GM12875 (cell line): ENCODE measurements at regions not wholly inside any gene's neighbourhood (a gene's known extent, or its start where the extent isn't known, plus 50 kb on each side); places are given as distances from the start of the nearest gene placed in this dataset.

Experiments
- H3K4me3 ChIP-seq: one replicate; pipeline ENCODE4 v1.5.1; 2011; ENCODE audit warnings: low read depth, low read length, control low read depth
- TF ChIP-seq, protein P1 (sequence below): IDR thresholded peaks from 2 replicates; pipeline ENCODE4 v1.5.1; 2011; ENCODE audit warnings: low read depth, mild to moderate bottlenecking, control low read depth, inconsistent platforms, low read length, moderate library complexity, borderline replicate concordance; ENCODE audit not compliant: insufficient read depth

DNA sequence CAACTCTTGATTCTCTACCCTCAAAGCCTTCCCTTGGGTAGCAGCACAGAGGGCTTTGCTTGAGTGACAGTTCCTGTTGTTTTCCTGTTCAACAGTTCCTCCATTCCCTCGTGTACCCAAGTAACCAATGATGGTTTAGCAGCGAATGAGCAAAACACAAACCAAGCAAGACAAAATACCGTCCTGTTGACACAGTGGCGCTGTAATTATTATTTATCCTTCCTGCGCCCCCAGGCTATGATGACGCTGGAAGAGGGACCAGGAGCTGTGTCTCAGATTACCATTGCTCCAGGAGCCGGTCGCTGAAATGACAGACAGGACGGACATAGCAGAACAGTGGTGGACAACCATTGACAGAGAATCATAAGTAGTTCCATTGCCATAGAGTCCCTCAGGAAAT is 154.8 kb downstream of the GADD45G start:
- TF ChIP-seq, protein P1, sequence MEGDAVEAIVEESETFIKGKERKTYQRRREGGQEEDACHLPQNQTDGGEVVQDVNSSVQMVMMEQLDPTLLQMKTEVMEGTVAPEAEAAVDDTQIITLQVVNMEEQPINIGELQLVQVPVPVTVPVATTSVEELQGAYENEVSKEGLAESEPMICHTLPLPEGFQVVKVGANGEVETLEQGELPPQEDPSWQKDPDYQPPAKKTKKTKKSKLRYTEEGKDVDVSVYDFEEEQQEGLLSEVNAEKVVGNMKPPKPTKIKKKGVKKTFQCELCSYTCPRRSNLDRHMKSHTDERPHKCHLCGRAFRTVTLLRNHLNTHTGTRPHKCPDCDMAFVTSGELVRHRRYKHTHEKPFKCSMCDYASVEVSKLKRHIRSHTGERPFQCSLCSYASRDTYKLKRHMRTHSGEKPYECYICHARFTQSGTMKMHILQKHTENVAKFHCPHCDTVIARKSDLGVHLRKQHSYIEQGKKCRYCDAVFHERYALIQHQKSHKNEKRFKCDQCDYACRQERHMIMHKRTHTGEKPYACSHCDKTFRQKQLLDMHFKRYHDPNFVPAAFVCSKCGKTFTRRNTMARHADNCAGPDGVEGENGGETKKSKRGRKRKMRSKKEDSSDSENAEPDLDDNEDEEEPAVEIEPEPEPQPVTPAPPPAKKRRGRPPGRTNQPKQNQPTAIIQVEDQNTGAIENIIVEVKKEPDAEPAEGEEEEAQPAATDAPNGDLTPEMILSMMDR = no peak
- H3K4me3 ChIP-seq = no peak overlapping the region

DNA sequence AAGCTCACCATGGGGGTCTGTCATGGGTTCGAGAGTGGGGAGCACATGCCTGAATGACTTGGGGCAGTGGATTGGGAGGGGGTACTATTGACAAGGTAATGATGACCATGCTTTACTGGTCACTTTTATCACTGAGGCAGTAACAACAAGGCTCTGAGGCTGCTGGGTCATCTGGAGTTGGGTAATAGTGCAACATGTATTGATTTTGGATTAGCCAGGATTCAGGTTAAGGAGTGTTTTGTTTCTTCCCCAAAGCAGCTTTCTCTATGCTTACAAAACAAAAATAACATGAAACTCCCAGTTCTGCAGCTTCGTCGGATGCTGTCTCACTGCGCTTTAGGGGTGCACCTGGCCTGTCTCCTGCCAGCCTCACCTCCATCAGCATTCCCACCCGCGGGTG is 155.3 kb downstream of the GADD45G start:
- no peak overlapping the region for H3K4me3 ChIP-seq
- TF ChIP-seq, protein P1 = no peak

DNA sequence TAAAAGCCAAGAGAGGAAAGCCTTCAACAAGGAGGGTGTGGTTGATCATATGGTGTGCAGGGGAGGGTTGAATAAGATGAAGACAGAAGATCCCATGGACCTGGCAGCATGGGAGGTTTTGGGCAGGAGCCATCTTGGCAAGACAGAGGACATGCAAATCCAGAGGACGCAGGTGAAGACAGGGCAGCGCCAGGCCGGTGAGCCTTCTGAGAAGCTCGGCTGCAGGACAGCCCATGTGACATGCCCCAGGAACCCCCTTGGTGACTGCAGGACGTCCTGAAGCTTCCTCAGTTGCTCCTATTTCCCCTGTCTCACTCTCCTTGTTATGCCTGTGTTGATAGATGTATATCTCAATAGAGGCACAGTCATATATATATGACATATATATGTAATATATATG is 159.4 kb downstream of the GADD45G start:
- H3K4me3 ChIP-seq = no peak overlapping the region
- TF ChIP-seq, protein P1 = no peak

DNA sequence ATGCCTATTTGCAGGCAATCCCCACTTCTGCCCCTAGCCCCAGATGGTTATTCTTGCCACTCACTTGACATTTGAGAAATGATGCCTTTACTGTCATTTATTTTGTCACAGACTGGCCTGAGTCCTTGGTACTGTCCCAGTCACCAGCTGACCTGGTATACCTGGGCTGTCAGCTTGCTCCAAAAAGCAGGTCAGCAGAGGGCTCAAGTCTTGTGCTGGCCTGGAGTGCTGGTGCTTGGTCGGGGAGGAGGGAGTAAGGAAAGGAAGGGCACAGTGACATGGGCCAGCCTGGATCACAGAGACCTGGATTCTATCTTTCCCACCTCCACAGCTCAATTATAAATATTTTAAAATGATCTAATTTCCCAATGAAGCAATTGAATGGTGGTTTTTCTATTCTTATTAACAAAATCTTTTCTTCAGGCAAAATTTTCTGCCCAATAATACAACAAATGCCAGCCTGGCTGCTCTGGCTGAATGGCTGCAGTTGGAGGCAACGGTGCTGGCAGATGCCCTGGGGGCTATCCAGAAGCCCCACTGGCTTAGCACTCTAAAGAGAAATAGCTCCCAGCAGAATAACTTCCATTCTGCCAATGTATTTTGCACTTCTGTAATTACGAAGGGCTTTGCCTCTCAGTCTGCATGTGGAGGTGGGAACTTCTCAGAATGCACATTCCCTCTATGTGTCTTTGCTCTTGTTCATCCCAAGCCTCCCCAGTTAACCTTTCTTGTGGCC is 160.6 kb downstream of the GADD45G start:
- TF ChIP-seq, protein P1 = no peak
- H3K4me3 ChIP-seq = no peak overlapping the region

DNA sequence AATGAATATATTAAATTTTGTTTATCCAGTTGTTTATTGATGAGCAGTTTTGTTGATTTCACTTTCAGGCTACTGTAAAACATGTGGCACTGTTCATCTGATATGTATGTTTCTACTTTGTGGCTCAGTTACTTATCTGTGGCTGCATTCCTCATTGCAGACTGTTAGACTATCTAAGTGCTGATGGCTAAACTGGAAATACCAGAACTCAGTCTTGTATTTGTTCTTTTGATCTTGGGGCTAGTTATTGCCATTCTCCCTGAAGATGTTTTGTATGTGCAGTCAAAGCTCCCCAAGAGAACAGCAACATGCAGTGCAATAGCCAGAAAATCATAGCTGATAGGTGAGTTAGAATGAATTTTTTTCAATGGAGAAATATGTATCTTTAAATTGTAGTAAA is 162.2 kb downstream of the GADD45G start:
- TF ChIP-seq, protein P1 = no peak
- H3K4me3 ChIP-seq = no peak overlapping the region

DNA sequence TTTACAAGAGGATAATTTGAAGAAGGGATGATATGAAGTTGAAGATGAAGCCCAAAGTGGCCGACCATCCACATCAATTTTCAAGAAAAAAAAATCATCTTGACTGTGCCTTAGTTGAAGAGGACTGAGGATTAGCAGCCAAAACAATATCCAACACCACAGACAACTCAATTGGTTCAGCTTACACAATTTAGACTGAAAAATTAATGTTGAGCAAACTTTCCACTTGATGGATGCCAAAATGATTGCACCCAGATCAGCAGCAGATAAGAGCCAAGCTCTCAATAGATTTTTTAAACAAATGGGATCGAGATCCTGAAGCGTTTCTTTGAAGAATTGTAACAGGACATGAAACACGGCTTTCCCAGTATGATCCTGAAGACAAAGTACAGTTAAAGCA is 163.2 kb downstream of the GADD45G start:
- H3K4me3 ChIP-seq = no peak overlapping the region
- TF ChIP-seq, protein P1 = no peak

DNA sequence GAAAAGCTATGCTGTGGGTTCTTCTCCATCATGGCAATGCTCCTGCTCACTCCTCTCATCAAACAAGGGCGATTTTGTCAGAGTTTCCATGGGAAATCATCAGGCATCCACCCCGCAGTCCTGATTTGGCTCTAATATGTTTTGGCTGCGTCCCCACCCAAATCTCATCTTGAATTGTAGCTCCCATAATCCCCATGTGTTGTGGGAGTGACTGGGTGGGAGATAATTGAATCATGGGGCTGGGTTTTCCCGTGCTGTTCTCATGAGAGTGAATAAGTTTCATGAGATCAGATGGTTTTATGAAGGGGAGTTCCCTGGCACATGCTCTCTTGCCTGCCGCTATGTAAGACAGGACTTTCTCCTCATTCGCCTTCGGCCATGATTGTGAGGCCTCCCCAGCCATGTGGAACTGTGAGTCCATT is 163.8 kb downstream of the GADD45G start:
- TF ChIP-seq, protein P1 = no peak
- H3K4me3 ChIP-seq = no peak overlapping the region
